NCI-H1694 (cell line): ENCODE measurements at regions not wholly inside any gene's neighbourhood (a gene's known extent, or its start where the extent isn't known, plus 50 kb on each side); places are given as distances from the start of the nearest gene placed in this dataset.

Experiments
- DNase-seq: peaks from one replicate; lab custom pipeline; 2025; lab: John Stamatoyannopoulos, UW

- DNase-seq = no peak
Measured at GRCh38 chr1:98382986-98383740, 278.4 kb upstream of the SNX7 start.

GRCh38 chr1:98382586-98382985, 278.9 kb upstream of the SNX7 start:
- DNase-seq = no peak

GRCh38 chr1:98374098-98374497, 287.4 kb upstream of the SNX7 start:
- no peak for DNase-seq

- DNase-seq = no peak
Measured at GRCh38 chr1:98373056-98373455, 288.5 kb upstream of the SNX7 start.

GRCh38 chr1:98371764-98372163, 289.8 kb upstream of the SNX7 start:
- DNase-seq = no peak

- no peak for DNase-seq
Measured at GRCh38 chr1:98369463-98369862, 292.1 kb upstream of the SNX7 start.

- DNase-seq = no peak
Measured at GRCh38 chr1:98368995-98369394, 292.5 kb upstream of the SNX7 start.

GRCh38 chr1:98367426-98367825, 294.1 kb upstream of the SNX7 start:
- no peak for DNase-seq

- DNase-seq = no peak
Measured at GRCh38 chr1:98366343-98366742, 295.2 kb upstream of the SNX7 start.

- no peak for DNase-seq
Measured at GRCh38 chr1:98364544-98364943, 297.0 kb upstream of the SNX7 start.

GRCh38 chr1:98360864-98361263, 300.7 kb upstream of the SNX7 start:
- DNase-seq = no peak

- DNase-seq = no peak
Measured at GRCh38 chr1:98355656-98356383, 305.7 kb upstream of the SNX7 start.

- DNase-seq = no peak
Measured at GRCh38 chr1:98352378-98352777, 309.1 kb upstream of the SNX7 start.

GRCh38 chr1:98351561-98351960, 310.0 kb upstream of the SNX7 start:
- no peak for DNase-seq

- no peak for DNase-seq
Measured at GRCh38 chr1:98345417-98345816, 316.1 kb upstream of the SNX7 start.

- DNase-seq = no peak
Measured at GRCh38 chr1:98344731-98345130, 316.8 kb upstream of the SNX7 start.

- DNase-seq = no peak
Measured at GRCh38 chr1:98342566-98342965, 319.0 kb upstream of the SNX7 start.

- DNase-seq = no peak
Measured at GRCh38 chr1:98340511-98340910, 321.0 kb upstream of the SNX7 start.

- DNase-seq = no peak
Measured at GRCh38 chr1:98336472-98337083, 324.9 kb upstream of the SNX7 start.

GRCh38 chr1:98333936-98334335, 327.6 kb upstream of the SNX7 start:
- DNase-seq = no peak

- DNase-seq = no peak
Measured at GRCh38 chr1:98333406-98333805, 328.1 kb upstream of the SNX7 start.

GRCh38 chr1:98331718-98332311, 329.7 kb upstream of the SNX7 start:
- no peak for DNase-seq

GRCh38 chr1:98331243-98331642, 330.3 kb upstream of the SNX7 start:
- no peak for DNase-seq
